DND-41 (cell line): ENCODE measurements at regions not wholly inside any gene's neighbourhood (a gene's known extent, or its start where the extent isn't known, plus 50 kb on each side); places are given as distances from the start of the nearest gene placed in this dataset.

Experiments
- ATAC-seq: fragments of 200-7000 bp; cut with Tn5 transposase; 3 replicates; pipeline ENCODE4 v1.9.1; 2021; ENCODE audit warnings: low read depth; ENCODE audit not compliant: insufficient read depth
- DNase-seq: peaks from one replicate; pipeline ENCODE4 v3.0.0-alpha.2; 2020
- H2AFZ ChIP-seq: 2 replicates; pipeline ENCODE4 v1.6.0; 2012; ENCODE audit warnings: low read depth, low read length
- H3K27ac ChIP-seq: 2 replicates; pipeline ENCODE4 v1.5.1; 2012; ENCODE audit warnings: low read length, inconsistent platforms
- H3K27me3 ChIP-seq: fragments of 200-600 bp; sonication (generic); 2 replicates; pipeline ENCODE4 v1.6.0; 2012; ENCODE audit warnings: low read length, mild to moderate bottlenecking, inconsistent platforms; ENCODE audit not compliant: insufficient read depth, poor library complexity
- H3K36me3 ChIP-seq: 2 replicates; pipeline ENCODE4 v1.5.1; 2012; ENCODE audit warnings: low read length, inconsistent platforms; ENCODE audit not compliant: insufficient read depth
- H3K4me1 ChIP-seq: 2 replicates; pipeline ENCODE4 v1.5.1; 2012; ENCODE audit warnings: mild to moderate bottlenecking, low read length; ENCODE audit not compliant: insufficient read depth
- H3K4me2 ChIP-seq: 2 replicates; pipeline ENCODE4 v1.6.0; 2012; ENCODE audit warnings: mild to moderate bottlenecking, moderate library complexity, low read length, inconsistent platforms; ENCODE audit not compliant: insufficient read depth
- H3K4me3 ChIP-seq, 2 experiments: fragments of 200-600 bp in 1 of 2; shearing (Covaris generic) in 1 of 2; 2 replicates each; pipeline ENCODE4 v1.5.1; 2012 to 2016; ENCODE audit warnings: inconsistent platforms in 2 of 2, low read length in 2 of 2, mild to moderate bottlenecking in 2 of 2, low read depth in 1 of 2, moderate library complexity in 1 of 2
- H3K79me2 ChIP-seq: 2 replicates; pipeline ENCODE4 v1.6.0; 2012; ENCODE audit warnings: low read length, inconsistent platforms; ENCODE audit not compliant: insufficient read depth
- H3K9ac ChIP-seq: 2 replicates; pipeline ENCODE4 v1.6.0; 2012; ENCODE audit warnings: low read depth, mild to moderate bottlenecking, inconsistent platforms, low read length, moderate library complexity
- H3K9me3 ChIP-seq: 2 replicates; pipeline ENCODE4 v1.5.1; 2012; ENCODE audit warnings: low read length, moderate library complexity, mild to moderate bottlenecking, inconsistent platforms; ENCODE audit not compliant: insufficient read depth, severe bottlenecking
- H4K20me1 ChIP-seq: 2 replicates; pipeline ENCODE4 v1.6.0; 2012; ENCODE audit warnings: low read length; ENCODE audit not compliant: insufficient read depth
- CTCF ChIP-seq: IDR thresholded peaks from 2 replicates; pipeline ENCODE4 v1.5.1; 2012; ENCODE audit warnings: borderline replicate concordance, low read length, moderate library complexity, mild to moderate bottlenecking; ENCODE audit not compliant: poor library complexity, severe bottlenecking; ENCODE audit errors: extremely low read depth
- EZH2 ChIP-seq: IDR thresholded peaks from 3 replicates; pipeline ENCODE4 v1.6.1; 2012; ENCODE audit warnings: borderline replicate concordance, low read depth, mild to moderate bottlenecking, moderate library complexity, low read length, inconsistent platforms; ENCODE audit not compliant: severe bottlenecking

- Histone ChIP-seq H3K4me1 (no peaks in the 10 kb centered on the region), H4K20me1 (no peaks in the 10 kb centered on the region), H2AFZ (no peak overlapping the region), H3K9ac (no peak overlapping the region), H3K4me2 (no peak overlapping the region), H3K4me3 (no peak overlapping the region), H3K79me2 (no peaks in the 10 kb centered on the region), H3K9me3 (no peaks in the 10 kb centered on the region), H3K27ac (no peak overlapping the region), H3K36me3 (no peaks in the 10 kb centered on the region), H3K27me3 (no peaks in the 10 kb centered on the region)
- ATAC-seq (no peak), DNase-seq (no peak)
- no peak for TF ChIP-seq EZH2
These were observed 1006.8 kb upstream of the SEMA6D start for GRCh38 chr15:46710401-46710960.

GRCh38 chr15:46713045-46713444, 1004.3 kb upstream of the SEMA6D start:
- Histone ChIP-seq H4K20me1 (no peaks in the 10 kb centered on the region), H3K9me3 (no peaks in the 10 kb centered on the region), H3K79me2 (no peaks in the 10 kb centered on the region), H3K36me3 (no peaks in the 10 kb centered on the region), H3K27me3 (no peaks in the 10 kb centered on the region), H2AFZ (no peak overlapping the region), H3K9ac (no peak overlapping the region), H3K4me1 (no peaks in the 10 kb centered on the region), H3K4me3 (no peak overlapping the region), H3K4me2 (no peak overlapping the region), H3K27ac (no peak overlapping the region)
- TF ChIP-seq EZH2 (no peak), CTCF (no peak)
- DNase-seq (no peak), ATAC-seq (no peak)

- Histone ChIP-seq H3K27ac (no peak overlapping the region), H3K27me3 (no peaks in the 10 kb centered on the region), H3K36me3 (no peaks in the 10 kb centered on the region), H3K4me3 (no peak overlapping the region), H3K4me2 (no peak overlapping the region), H3K9me3 (no peaks in the 10 kb centered on the region), H3K9ac (no peak overlapping the region), H4K20me1 (no peaks in the 10 kb centered on the region), H3K79me2 (no peaks in the 10 kb centered on the region), H3K4me1 (no peaks in the 10 kb centered on the region), H2AFZ (no peak overlapping the region)
- DNase-seq (no peak), ATAC-seq (no peak)
- TF ChIP-seq EZH2, result no peak
- no peak for TF ChIP-seq CTCF
These were observed 1002.4 kb upstream of the SEMA6D start for GRCh38 chr15:46714950-46715349.

GRCh38 chr15:46723308-46723707, 994.0 kb upstream of the SEMA6D start:
- Histone ChIP-seq H2AFZ (no peak overlapping the region), H3K4me3 (no peak overlapping the region), H3K27ac (no peak overlapping the region), H3K36me3 (no peaks in the 10 kb centered on the region), H3K4me1 (no peaks in the 10 kb centered on the region), H4K20me1 (no peaks in the 10 kb centered on the region), H3K79me2 (no peaks in the 10 kb centered on the region), H3K4me2 (no peak overlapping the region), H3K9ac (no peak overlapping the region), H3K27me3 (no peaks in the 10 kb centered on the region), H3K9me3 (no peaks in the 10 kb centered on the region)
- no peak for TF ChIP-seq EZH2
- ATAC-seq (no peak), DNase-seq (no peak)
